HG02610 (cell line): ENCODE measurements at regions not wholly inside any gene's neighbourhood (a gene's known extent, or its start where the extent isn't known, plus 50 kb on each side); places are given as distances from the start of the nearest gene placed in this dataset.

Experiments used
- ATAC-seq: cut with Tn5 transposase; IDR thresholded peaks from one replicate; pipeline ENCODE4 v1.9.1; 2021; ENCODE audit warnings: mild to moderate bottlenecking, moderate library complexity; ENCODE audit not compliant: unreplicated experiment

DNA sequence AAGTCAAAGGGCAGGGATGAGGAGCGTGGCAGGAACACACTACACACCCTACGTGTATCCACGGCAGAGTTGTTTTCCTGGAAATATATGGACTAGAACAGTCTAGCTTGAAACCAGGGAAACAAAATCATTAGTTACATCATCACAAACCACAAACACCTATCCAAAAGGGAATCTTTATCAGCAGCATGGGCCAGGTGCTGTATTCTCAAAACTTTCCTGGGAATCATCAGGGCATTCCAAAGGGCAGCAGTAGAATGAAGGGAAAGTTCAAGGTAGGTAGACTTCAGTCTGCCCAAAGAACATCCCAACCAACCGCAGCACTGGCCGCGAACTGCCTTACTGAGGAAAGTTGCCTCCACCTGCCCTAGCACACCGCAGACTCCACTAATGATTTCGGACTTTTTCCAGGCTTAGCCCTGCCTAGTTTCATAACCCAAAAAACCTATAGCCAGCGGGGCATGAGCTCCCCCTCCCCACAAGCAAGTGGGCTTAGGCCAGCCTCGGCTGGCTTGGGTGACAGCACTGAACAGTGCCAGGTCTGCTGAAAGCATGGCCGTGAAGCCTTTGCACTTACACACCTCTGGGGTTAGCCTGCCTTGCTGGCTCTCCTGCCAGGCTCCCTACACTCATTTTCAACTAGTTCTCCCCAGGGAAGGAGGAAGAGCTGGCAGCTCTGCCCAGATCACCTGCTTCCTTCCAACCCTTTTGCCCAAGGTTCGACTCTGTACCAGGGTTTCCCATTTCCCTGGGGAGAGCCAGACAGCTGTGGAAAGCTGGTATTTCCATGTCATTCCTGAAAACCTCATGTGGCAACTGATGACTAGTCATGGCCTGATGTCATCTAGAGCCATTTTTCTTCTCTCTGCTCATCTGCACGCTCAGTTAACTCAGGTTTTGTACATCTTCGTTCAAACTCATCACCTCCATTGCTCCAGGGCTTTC, 77.3 kb upstream of the UBAC2 start:
- ATAC-seq, result no peak

DNA sequence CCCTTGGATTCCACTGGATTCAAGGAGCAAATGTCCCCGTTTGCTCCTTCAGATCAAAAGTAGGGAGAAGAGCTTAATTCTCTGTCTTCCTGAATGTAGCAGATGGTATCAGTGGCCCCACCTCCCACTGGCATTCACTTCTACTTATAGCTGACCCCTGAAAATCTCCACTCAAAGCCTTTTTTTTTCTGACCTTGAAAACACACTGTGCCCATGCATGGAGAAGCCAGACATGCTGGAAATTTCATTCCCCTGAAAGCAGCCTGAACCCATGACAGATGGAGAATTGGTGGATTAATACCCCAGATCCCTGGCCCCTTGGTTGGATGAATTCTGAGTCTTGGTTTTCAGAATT, 76.6 kb upstream of the UBAC2 start:
- ATAC-seq, result no peak

DNA sequence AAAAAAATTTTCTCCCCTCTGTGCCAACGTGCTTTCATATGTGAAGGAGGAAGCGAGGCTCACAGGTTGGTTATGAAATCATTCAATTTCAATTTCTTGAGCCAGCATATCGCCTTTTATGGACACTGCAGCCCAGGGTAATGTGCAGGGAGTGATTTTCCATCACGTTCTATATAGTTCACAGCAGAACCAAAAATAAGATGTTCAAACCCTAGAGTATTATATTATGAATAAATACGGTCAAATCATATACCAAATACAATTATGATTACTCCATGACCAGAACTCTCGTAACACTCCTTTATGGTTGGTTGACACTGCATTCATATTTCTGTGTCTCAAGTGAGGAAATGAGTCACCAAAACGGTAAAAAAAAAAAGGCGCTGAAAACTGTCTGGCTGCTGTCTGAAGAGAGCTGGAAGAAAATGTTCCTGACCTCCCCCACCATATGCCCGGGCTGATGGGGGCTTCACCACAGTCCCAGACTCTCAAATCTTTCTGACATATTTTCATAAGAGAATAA, 75.8 kb upstream of the UBAC2 start:
- peak; percentile 87 for ATAC-seq

DNA sequence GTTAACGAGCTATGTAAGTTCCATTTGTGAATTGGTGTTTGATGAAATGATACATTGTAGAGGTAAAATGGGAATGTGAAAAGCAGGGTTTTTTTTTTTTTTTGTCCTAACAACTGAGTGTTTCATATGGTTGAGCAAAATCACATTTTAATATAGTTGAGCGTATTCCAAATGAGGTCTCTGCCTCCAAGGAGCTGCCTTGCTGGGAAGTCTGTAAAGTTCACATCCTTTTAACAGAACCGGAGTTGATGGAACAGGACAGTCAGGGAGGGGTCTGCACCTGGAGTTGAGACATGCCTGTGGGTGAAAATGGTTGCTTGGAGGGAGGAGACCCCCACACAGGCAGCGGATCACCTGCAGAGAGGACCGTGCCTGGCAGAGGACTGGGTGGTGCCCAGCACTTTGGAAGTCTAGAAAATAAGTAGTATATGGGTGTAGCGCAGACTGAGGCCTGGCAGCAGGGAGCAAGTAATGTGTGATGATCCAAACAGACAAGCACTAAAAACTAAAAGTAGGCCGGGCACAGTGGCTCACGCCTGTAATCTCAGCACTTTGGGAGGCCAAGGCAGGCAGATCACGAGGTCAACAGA, 75.2 kb upstream of the UBAC2 start:
- ATAC-seq, result no peak

DNA sequence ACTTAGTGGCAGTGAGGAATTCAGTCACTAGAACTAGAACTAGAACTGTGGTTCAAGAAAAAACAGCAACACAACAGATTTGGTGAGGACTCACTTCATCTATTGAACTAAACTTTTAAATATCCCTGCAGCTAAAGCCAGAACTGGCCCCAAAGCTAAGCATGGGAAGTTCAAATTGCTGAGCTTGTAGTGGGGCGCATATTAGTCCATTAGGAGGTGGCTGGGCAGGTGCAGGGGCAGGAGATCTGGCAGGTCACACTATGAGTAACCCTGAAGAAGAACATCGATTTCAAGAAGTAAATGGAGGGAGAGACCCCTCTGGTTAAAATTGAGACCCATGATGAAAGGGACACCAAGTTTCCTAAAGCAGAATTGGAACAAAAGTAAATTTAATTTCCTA, 73.8 kb upstream of the UBAC2 start:
- no peak for ATAC-seq

DNA sequence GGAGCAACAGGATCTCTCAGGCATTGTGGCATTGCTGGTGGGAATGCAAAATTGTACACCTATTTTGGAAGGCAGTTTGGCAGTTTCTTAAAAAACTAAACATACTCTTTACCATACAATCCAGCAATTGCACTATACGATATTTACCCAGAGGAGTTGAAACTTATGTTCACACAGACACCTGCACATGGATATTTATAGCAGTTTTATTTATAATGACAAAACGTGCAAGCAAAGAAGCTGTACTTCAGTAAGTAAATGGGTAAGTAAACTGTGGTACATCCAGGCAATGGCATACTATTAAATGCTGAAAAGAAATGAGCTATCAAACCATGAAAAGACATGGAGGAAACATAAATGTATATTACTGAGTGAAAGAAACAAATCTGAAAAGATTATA, 71.6 kb upstream of the UBAC2 start:
- ATAC-seq, result no peak

DNA sequence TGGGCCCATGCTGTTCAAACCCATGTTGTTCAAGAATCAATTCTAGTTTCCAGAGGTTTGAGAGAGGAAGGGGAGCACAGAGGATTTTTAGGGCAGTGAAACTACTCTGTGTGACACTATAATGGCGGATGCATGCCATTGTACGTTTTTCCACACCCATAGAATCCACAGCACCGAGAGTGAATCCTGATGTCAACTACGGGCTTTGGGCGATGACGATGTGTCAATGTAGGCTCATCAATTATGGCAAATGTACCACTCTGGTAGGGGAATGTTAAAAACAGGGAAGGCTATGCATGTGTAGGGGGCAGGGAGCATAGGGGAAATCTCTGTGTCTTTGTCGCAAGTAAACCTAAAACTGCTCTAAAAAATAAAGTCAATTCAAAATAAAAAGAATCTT, 70.7 kb upstream of the UBAC2 start:
- no peak for ATAC-seq

DNA sequence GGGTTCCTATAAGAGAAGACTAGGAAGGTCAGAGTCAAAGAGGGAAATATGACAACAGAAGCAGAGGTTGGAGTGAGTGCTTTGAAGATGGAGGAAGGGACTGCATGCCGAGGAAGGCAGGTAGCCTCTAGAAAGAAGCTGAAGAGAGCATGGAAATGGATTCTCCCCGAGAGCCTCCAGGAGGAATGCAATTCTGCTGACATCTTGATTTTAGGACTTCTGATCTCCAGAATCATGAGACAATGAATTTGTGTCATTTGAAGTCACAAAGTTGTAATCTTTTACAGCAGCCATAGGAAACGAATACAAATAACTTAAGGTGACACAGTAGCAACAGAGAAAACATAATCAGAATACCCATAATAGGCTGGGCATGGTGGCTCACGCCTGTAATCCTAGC, 69.2 kb upstream of the UBAC2 start:
- ATAC-seq, result no peak

DNA sequence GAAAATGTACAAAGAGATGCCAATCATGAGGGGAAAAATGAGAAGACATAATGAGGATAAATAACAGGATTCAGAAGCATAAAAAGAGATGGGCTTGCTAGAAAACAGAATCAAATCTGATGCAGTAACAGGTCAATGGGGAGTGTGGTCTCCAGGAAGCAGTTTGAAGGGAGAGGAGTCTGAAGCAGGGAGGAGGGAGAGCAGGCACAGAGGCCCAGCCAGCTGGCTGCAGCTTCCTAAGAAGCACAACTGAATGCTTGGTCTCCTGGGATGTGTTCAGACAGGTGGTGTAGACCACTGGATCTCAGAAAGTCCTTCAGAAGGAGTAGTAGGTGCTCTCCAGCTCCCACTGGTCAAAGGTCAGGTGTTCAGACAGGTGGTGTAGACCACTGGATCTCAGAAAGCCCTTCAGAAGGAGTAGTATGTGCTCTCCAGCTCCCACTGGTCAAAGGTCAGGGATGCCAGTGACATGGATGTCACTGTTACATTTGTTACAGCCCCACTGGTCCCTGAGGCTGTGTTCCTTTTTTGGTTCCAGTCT, 68.3 kb upstream of the UBAC2 start:
- ATAC-seq, result no peak

DNA sequence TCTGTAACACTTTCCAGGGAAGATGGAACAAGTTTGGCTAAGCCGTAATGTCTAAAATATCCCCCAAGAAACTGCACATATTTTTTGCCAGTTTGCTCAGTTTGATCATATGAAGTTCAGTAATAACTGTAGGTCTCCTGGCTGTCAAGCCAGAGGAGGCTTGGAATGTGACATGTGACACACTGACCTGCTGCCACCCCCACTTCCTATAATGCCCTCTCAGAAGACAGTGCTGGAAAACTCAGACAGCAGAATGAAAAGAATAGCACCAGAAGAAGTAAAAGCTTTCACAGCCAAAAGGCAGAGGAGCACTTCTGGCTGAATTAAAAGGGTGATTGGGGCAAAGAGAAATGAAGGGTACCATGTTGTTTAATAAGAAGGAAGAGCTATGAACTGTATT, 67.4 kb upstream of the UBAC2 start:
- no peak for ATAC-seq

DNA sequence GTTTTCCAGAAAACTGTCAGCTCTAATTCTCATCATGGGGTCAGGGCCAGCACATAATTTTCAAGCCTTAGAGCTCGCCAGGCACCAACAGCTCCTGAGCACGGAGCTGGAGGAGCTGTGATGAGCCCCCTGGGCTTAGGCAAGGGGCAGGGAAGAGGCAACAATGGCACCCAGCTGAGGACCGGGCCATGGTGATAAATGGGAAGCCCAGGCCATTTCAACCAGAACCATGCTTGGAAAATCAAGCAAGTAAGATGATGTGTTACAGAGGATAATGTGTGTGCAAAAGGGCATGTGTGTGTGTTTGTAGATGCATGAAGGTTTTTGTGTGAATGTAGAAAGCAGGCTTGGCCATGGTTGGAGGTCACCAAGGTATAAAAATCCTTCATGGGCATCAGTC, 66.8 kb upstream of the UBAC2 start:
- no peak for ATAC-seq

DNA sequence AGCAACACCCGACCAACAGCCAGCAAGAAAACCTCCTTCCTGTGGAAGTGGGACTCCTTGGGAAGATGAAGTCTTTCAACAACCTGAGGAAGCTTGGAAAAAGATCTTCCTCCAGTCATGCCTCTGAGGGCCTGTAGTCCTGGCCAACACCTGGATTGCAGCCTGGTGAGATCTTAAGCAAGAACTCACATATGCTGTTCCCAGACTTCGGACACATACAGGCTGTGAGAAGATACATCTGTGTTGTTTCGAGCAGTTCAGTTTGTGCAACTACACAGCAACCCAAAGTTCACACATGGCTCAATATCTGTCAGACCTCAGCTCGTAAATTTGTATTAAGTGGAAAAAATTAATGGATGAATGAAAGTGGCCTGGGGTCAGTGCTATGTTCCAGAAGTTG, 65.1 kb upstream of the UBAC2 start:
- no peak for ATAC-seq

DNA sequence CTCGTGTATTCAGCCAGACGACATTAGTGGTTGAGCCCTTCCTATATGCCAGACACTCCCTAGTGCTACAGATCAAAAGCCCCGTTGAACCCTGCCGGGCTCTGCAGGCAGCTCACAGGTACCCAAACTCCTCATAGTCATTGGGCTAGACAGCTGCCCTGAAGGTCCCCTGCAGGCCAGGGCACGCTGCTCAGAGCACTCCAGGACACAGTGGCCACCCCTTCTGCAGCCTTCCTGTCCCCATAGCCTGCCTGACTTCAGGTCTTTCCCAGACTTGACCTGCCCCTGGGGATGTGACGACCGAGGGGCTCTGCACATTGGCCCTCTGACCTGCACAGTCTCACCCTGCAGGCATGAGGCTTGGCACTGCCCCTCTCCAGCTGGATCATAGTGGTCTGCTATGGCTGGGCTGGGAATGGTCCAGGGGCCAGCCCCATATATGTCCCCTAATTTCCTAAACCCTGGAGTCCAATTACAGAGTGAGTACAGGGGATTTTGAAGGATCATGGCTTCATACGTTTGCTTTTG, 64.2 kb upstream of the UBAC2 start:
- ATAC-seq, result no peak

DNA sequence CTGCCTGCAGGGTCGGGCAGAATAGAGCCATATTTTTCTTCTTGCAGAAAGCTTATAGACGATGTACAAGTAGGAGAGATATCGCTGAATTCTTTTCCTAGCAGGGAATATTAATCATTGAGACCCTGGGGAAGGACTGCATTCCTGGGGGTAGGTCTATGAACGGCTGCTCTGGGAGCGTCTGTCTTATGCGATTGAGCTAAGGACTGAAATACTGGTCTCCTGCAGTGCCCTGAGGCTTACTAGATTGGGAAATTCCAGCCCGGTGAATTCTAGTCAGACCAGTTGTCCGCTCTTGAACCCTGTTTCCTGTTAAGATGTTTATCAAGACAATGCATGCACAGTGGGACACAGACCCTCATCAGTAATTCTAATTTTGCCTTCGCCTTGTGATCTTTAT, 59.8 kb upstream of the UBAC2 start:
- no peak for ATAC-seq

DNA sequence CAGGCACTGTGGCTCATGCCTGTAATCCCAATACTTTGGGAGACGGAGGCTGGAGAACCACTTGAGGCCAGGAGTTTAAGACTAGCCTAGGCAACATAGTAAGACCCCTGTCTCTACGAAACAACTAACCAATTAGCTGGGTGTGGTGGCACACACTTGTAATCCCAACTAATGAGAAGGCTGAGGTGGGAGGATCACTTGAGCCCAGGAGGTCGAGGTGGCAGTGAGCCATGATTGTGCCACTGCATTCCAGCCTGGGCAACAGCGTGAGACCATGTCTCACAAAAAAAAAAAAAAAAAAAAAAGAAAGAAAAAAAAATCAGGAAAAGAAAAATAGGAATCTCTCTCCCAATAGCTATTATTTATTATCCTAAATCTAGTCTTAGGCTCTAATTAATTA, 56.8 kb upstream of the UBAC2 start:
- no peak for ATAC-seq

DNA sequence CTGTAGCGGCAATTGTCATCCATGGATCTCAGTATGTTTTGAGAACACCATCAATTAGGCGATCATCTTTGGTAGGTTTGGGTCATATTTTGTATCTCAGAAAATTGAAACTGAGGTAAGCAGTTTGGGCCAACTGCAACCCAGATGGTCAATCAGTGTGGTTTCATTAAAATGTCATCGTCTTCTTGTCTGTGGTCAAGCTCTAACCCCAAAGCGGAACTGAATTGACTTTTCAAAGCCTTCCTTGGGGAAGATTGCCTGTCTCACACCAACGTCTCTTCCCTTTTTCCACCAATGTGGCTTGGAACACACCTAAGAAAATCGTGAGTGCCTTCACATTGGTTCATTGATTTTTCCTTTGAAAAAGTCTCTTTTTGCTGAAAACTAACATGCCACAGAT, 56.3 kb upstream of the UBAC2 start:
- peak; percentile 72 for ATAC-seq

DNA sequence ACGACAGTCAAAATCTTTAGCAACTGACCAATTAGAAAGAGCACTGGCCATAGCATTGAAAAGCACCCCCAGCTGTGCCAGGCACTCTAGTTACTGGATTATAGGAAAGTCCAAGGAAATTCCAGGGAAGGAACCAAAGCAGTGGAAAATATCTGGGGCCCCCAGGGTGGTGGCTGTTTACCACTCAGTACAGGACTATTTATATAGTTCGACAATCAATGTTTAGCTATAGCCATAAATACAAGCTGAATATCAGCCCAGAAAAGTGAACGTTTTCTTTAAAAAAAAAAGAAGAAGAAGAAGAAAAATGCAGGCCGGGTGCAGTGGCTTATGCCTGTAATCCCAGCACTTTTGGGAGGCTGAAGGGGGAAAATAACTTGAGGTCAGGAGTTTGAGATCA, 55.2 kb upstream of the UBAC2 start:
- no peak for ATAC-seq

DNA sequence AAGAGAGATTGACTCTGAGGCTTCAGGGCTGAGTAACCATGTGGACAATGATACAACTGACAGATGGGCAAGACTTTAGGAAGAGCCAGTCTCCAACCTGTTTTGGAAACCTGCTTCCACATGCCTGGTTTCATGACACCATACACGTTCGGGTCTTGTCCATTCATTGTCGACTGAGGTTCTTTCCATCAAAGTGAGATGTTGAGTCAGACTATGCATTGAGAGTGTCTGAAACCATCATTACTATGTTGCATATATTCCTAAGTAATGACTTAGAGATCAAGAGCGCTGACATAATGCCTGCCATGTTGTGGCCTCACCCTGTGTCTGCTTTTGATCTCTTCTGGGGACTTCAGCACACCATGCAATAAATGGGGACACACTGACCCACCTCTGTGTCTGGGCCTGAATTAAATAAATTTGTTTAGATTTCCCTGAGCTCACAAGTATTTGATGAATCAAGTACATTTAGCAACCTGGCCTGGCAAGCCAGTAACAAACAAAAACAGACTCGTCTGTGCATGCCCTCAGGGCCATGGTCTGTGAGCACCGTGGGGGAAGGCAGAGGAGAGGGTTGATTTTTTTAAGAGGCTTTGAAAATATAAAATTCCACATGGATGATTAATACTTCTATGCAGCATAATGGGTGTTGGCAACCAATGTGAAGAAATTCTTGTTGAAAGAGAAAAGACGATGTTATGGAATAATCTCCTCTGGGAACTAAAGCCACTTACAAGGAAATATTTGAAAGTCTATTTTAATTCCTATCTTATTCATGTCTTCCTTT, 49.9 kb upstream of the UBAC2 start:
- no peak for ATAC-seq
